Stomach smooth muscle (tissue), 2 donors: ENCODE measurements at regions not wholly inside any gene's neighbourhood (a gene's known extent, or its start where the extent isn't known, plus 50 kb on each side); places are given as distances from the start of the nearest gene placed in this dataset.
"Not testable (repeated sequence)": the region's sequence is repeated elsewhere in the genome, so short reads cannot be mapped to it uniquely, and the experiment has no call there.

ENCODE experiments used
- H3K27ac ChIP-seq: one replicate; pipeline ENCODE4 v1.7.0; 2013; ENCODE audit warnings: mild to moderate bottlenecking, low read length, inconsistent platforms
- H3K27me3 ChIP-seq, 2 donors: one replicate each; pipeline ENCODE4 v1.7.0; 2013; ENCODE audit warnings: low read length in 2 of 2; ENCODE audit not compliant: insufficient read depth in 2 of 2, control insufficient read depth in 1 of 2
- H3K36me3 ChIP-seq, 2 donors: one replicate each; pipeline ENCODE4 v1.7.0; 2013; ENCODE audit warnings: low read length in 2 of 2; ENCODE audit not compliant: control insufficient read depth in 2 of 2, insufficient read depth in 2 of 2
- H3K4me1 ChIP-seq: one replicate; pipeline ENCODE4 v1.7.0; 2013; ENCODE audit warnings: low read length; ENCODE audit not compliant: control insufficient read depth, insufficient read depth
- H3K4me3 ChIP-seq, 2 donors: one replicate each; pipeline ENCODE4 v1.7.0; 2013; ENCODE audit warnings: low read length in 2 of 2
- H3K9ac ChIP-seq, 2 donors: one replicate each; pipeline ENCODE4 v1.7.0; 2013; ENCODE audit warnings: low read length in 2 of 2, mild to moderate bottlenecking in 1 of 2
- H3K9me3 ChIP-seq, 2 donors: one replicate each; pipeline ENCODE4 v1.7.0; 2013; ENCODE audit warnings: low read length in 2 of 2; ENCODE audit not compliant: control insufficient read depth in 2 of 2
- donor health status: healthy.
- donor health status: Pancreatic carcinoma.

DNA sequence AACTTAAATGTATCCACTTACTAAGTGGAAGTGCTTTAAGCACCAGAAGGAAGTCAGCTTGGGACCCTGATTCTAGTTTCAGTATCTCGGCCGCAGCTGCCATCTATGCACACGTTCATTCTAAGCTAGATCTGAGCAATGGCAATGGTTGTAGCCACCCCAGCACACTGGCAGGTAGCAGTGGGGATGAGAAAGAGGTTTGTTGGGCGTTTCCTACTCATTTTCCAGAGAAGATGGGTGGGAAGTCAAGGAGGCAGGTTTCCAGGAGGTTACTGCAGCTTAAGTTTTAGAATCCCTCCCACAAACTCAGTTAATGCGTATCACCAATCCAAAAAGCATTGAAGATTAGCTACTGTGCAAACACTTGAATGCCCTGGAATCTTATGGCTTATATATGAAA is 114.2 kb upstream of the TSC22D1 start:
- Histone ChIP-seq H3K9ac (no peak overlapping the region), H3K4me3 (no peak overlapping the region), H3K27ac (no peak overlapping the region), H3K4me1 (no peaks in the 10 kb centered on the region), H3K27me3 (no peaks in the 10 kb centered on the region), H3K9me3 (no peaks in the 10 kb centered on the region), H3K36me3 (no peaks in the 10 kb centered on the region)

DNA sequence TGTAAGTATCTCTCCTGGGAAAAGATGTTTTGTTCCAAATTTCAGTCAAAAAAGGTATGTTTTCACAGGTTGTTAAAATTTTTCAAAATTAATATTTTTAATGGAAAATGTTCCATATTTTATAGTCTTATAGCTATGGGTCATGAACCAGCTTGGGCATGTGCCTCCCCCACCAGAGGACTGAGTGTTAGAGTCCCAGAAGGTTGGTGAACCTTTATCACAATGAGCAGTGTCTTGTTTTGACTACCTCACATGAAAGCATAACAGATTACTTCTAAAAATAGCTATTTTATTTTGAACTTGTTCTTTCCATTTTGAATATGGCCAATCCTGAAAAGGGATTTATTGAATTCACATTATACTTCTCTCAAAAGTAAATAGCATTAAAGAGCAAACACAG is 112.5 kb upstream of the TSC22D1 start:
- Histone ChIP-seq H3K9me3 (no peaks in the 10 kb centered on the region), H3K27me3 (no peaks in the 10 kb centered on the region)

GRCh38 chr13:44686531-44686934 is 110.4 kb upstream of the TSC22D1 start:
- H3K9me3 ChIP-seq, result no peaks in the 10 kb centered on the region
- H3K9ac ChIP-seq, result no peak overlapping the region
- no peaks in the 10 kb centered on the region for H3K36me3 ChIP-seq
- H3K4me1 ChIP-seq, result no peaks in the 10 kb centered on the region
- no peak overlapping the region for H3K27ac ChIP-seq
- no peaks in the 10 kb centered on the region for H3K27me3 ChIP-seq
- H3K4me3 ChIP-seq, result no peak overlapping the region

More for the DNA sequence above, 112.5 kb upstream of the TSC22D1 start:
- Histone ChIP-seq H3K4me3 (no peak overlapping the region), H3K4me1 (no peaks in the 10 kb centered on the region), H3K27ac (no peak overlapping the region), H3K36me3 (no peaks in the 10 kb centered on the region), H3K9ac (no peak overlapping the region)

- Histone ChIP-seq H3K4me1 (no peaks in the 10 kb centered on the region), H3K27ac (no peak overlapping the region), H3K4me3 (no peak overlapping the region), H3K9ac (no peak overlapping the region), H3K27me3 (no peaks in the 10 kb centered on the region), H3K36me3 (no peaks in the 10 kb centered on the region), H3K9me3 (no peaks in the 10 kb centered on the region)
Measured at GRCh38 chr13:44685641-44686040, 109.5 kb upstream of the TSC22D1 start.

DNA sequence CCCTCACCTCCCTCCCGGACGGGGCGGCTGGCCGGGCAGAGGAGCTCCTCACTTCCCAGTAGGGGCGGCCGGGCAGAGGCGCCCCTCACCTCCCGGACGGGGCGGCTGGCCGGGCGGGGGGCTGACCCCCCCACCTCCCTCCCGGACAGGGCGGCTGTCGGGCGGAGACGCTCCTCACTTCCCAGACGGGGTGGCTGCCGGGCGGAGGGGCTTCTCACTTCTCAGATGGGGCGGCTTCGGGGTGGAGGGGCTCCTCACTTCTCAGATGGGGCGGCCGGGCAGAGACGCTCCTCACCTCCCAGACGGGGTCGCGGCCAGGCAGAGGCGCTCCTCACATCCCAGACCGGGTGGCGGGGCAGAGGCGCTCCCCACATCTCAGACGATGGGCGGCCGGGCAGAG is 106.3 kb upstream of the TSC22D1 start:
- not testable (repeated sequence) for H3K27me3 ChIP-seq, H3K36me3 ChIP-seq, H3K9ac ChIP-seq, H3K4me1 ChIP-seq, H3K27ac ChIP-seq, H3K4me3 ChIP-seq, H3K9me3 ChIP-seq

DNA sequence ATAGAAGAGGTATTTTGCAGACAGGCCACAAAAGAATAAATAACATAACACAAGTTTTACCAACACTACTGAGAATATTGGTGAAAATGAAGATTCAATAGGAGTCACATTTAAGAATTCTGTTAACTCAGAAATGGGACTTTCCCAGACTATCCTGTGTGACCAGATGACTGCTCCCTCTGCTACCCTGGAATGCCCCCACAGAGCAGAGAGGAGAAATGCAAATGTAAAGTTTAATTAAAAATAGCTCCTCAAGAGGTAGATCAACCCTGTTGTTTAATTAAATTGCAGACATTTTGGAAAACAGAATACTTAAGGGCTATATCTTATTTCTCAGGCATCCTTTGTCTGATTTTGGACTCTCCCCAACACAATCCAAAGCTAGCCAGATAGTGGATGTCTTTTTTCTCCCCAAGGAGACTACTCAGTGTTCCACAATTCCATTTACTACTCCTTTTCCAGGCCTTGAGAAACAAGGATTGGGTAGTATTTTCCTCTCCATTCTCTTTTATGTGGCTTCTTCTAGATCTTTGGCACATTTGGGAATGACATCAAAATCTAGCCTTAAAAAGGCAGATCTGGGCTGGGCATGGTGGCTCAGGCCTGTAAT is 104.7 kb upstream of the TSC22D1 start:
- Histone ChIP-seq H3K9me3 (no peaks in the 10 kb centered on the region), H3K9ac (no peak overlapping the region), H3K27me3 (no peaks in the 10 kb centered on the region), H3K4me3 (no peak overlapping the region), H3K36me3 (no peaks in the 10 kb centered on the region), H3K27ac (no peak overlapping the region), H3K4me1 (no peaks in the 10 kb centered on the region)

DNA sequence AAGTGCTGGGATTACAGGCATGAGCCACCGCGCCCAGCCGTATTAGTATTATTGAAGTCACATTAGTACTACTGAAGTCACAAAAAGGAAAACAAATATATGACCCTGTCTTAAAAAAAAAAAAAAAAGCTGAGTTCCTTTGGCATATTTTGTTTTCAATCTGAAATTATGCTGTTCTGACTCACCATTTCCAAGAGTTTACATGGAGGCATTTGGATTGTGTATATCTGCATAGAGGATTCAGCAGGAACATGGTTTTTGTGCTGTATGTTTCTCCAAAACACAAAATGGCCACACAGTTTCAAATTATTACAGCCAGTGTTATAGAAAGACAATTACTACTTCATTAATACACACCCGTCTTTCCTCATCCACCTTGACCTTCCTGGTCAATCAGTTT is 103.5 kb upstream of the TSC22D1 start:
- Histone ChIP-seq H3K36me3 (no peaks in the 10 kb centered on the region), H3K9ac (no peak overlapping the region), H3K27me3 (no peaks in the 10 kb centered on the region), H3K4me3 (no peak overlapping the region), H3K4me1 (no peaks in the 10 kb centered on the region), H3K9me3 (no peaks in the 10 kb centered on the region), H3K27ac (no peak overlapping the region)

- no peak overlapping the region for H3K27ac ChIP-seq
- no peaks in the 10 kb centered on the region for H3K9me3 ChIP-seq
- no peaks in the 10 kb centered on the region for H3K36me3 ChIP-seq
Measured at GRCh38 chr13:44678197-44678596, 102.1 kb upstream of the TSC22D1 start.

GRCh38 chr13:44676534-44676933 is 100.4 kb upstream of the TSC22D1 start:
- Histone ChIP-seq H3K9ac (no peak overlapping the region), H3K27ac (no peak overlapping the region), H3K9me3 (no peaks in the 10 kb centered on the region), H3K27me3 (no peaks in the 10 kb centered on the region), H3K4me1 (no peaks in the 10 kb centered on the region), H3K4me3 (no peak overlapping the region), H3K36me3 (no peaks in the 10 kb centered on the region)

More at GRCh38 chr13:44678197-44678596, 102.1 kb upstream of the TSC22D1 start:
- Histone ChIP-seq H3K9ac (no peak overlapping the region), H3K4me3 (no peak overlapping the region), H3K27me3 (no peaks in the 10 kb centered on the region), H3K4me1 (no peaks in the 10 kb centered on the region)

- no peaks in the 10 kb centered on the region for H3K9me3 ChIP-seq
- H3K27ac ChIP-seq, result no peak overlapping the region
- H3K4me3 ChIP-seq, result no peak overlapping the region
- no peaks in the 10 kb centered on the region for H3K27me3 ChIP-seq
- no peak overlapping the region for H3K9ac ChIP-seq
- H3K36me3 ChIP-seq, result no peaks in the 10 kb centered on the region
- peaks cover 7% of the 10 kb centered on the region for H3K4me1 ChIP-seq
Measured at GRCh38 chr13:44669534-44669933, 93.4 kb upstream of the TSC22D1 start.

- H3K27ac ChIP-seq, result no peak overlapping the region
- H3K9ac ChIP-seq, result no peak overlapping the region
- no peaks in the 10 kb centered on the region for H3K36me3 ChIP-seq
- H3K9me3 ChIP-seq, result no peaks in the 10 kb centered on the region
- peaks cover 7% of the 10 kb centered on the region for H3K4me1 ChIP-seq
- no peaks in the 10 kb centered on the region for H3K27me3 ChIP-seq
- H3K4me3 ChIP-seq, result no peak overlapping the region
Measured at GRCh38 chr13:44668688-44669087, 92.6 kb upstream of the TSC22D1 start.
